Ectodermal cell (in vitro differentiated cells): ENCODE measurements at regions not wholly inside any gene's neighbourhood (a gene's known extent, or its start where the extent isn't known, plus 50 kb on each side); places are given as distances from the start of the nearest gene placed in this dataset.

Source experiments
- H3K27ac ChIP-seq: 2 replicates; pipeline ENCODE4 v1.7.0; 2013; ENCODE audit warnings: mild to moderate bottlenecking, low read depth, low read length; ENCODE audit not compliant: insufficient read depth, poor library complexity, severe bottlenecking
- H3K27me3 ChIP-seq: 2 replicates; pipeline ENCODE4 v1.7.0; 2013; ENCODE audit warnings: mild to moderate bottlenecking, low read length; ENCODE audit not compliant: insufficient read depth, control insufficient read depth, poor library complexity, severe bottlenecking
- H3K36me3 ChIP-seq: one replicate; pipeline ENCODE4 v1.7.0; 2013; ENCODE audit warnings: low read length; ENCODE audit not compliant: control insufficient read depth, insufficient read depth
- H3K4me1 ChIP-seq: one replicate; pipeline ENCODE4 v1.7.0; 2013; ENCODE audit warnings: low read length; ENCODE audit not compliant: control insufficient read depth, insufficient read depth
- H3K4me3 ChIP-seq: 2 replicates; pipeline ENCODE4 v1.7.0; 2013; ENCODE audit warnings: low read depth, low read length, control low read depth; ENCODE audit not compliant: insufficient read depth
- H3K9me3 ChIP-seq: 2 replicates; pipeline ENCODE4 v1.7.0; 2013; ENCODE audit warnings: mild to moderate bottlenecking, low read length, moderate library complexity; ENCODE audit not compliant: control insufficient read depth
- WGBS, 2 experiments: methylation state at CpG; one replicate each; pipeline ENCODE4 v1.1.7; 2013; ENCODE audit warnings: missing lambda C conversion rate in 2 of 2; 5-methylcytosine and 5-hydroxymethylcytosine counted together

GRCh38 chr17:73874008-73874720 is 229.9 kb upstream of the SDK2 start:
- Histone ChIP-seq H3K27ac (no peak overlapping the region), H3K9me3 (no peaks in the 10 kb centered on the region), H3K36me3 (no peaks in the 10 kb centered on the region), H3K4me3 (no peak overlapping the region), H3K4me1 (peaks cover 6% of the 10 kb centered on the region), H3K27me3 (no peaks in the 10 kb centered on the region)
- 88% methylated on average over 5 to 6 of the region's 6 CpGs for WGBS, 2 experiments

- Histone ChIP-seq H3K9me3 (no peaks in the 10 kb centered on the region), H3K36me3 (no peaks in the 10 kb centered on the region), H3K4me3 (no peak overlapping the region), H3K27ac (no peak overlapping the region), H3K4me1 (peaks cover 6% of the 10 kb centered on the region), H3K27me3 (no peaks in the 10 kb centered on the region)
- 67 to 78% methylated on average over 3 of the region's 3 CpGs for WGBS, 2 experiments
Observed at GRCh38 chr17:73875346-73875745, 231.1 kb upstream of the SDK2 start.

- H3K4me1 ChIP-seq, result peaks cover 6% of the 10 kb centered on the region
- WGBS, 2 experiments, result 86 to 89% methylated on average over 9 of the region's 9 CpGs
- H3K36me3 ChIP-seq, result no peaks in the 10 kb centered on the region
- H3K27ac ChIP-seq, result no peak overlapping the region
- no peaks in the 10 kb centered on the region for H3K27me3 ChIP-seq
- no peaks in the 10 kb centered on the region for H3K9me3 ChIP-seq
- no peak overlapping the region for H3K4me3 ChIP-seq
Observed at GRCh38 chr17:73877962-73878361, 233.7 kb upstream of the SDK2 start.

DNA sequence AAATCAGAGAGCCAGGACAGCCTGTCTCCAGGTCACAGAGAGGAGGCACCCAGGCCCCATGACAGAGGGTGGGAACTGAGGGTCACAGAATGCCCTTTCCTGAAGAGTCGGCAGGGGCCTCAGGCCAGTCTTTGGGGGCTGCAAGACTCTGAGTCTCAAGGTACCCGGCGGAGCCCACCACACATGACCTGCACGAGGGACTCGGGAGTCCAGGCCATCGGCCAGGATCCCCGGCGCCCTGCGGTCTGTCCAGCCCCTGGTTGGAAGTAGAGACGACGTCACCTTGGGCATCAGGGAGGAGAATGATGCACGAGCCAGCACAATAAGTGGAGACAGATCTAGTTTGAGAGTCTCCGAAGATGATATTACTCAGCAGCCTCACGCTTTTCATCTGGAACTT is 234.7 kb upstream of the SDK2 start:
- no peaks in the 10 kb centered on the region for H3K27me3 ChIP-seq
- H3K9me3 ChIP-seq, result no peaks in the 10 kb centered on the region
- H3K4me3 ChIP-seq, result no peak overlapping the region
- H3K27ac ChIP-seq, result no peak overlapping the region
- H3K36me3 ChIP-seq, result no peaks in the 10 kb centered on the region
- peaks cover 6% of the 10 kb centered on the region for H3K4me1 ChIP-seq
- 93 to 95% methylated on average over 14 of the region's 14 CpGs for WGBS, 2 experiments

GRCh38 chr17:73879987-73880386 is 235.7 kb upstream of the SDK2 start:
- Histone ChIP-seq H3K36me3 (no peaks in the 10 kb centered on the region), H3K27me3 (no peaks in the 10 kb centered on the region), H3K27ac (no peak overlapping the region), H3K4me3 (no peak overlapping the region), H3K9me3 (no peaks in the 10 kb centered on the region), H3K4me1 (peaks cover 6% of the 10 kb centered on the region)
- WGBS, 2 experiments, result 88 to 93% methylated on average over 5 of the region's 5 CpGs

DNA sequence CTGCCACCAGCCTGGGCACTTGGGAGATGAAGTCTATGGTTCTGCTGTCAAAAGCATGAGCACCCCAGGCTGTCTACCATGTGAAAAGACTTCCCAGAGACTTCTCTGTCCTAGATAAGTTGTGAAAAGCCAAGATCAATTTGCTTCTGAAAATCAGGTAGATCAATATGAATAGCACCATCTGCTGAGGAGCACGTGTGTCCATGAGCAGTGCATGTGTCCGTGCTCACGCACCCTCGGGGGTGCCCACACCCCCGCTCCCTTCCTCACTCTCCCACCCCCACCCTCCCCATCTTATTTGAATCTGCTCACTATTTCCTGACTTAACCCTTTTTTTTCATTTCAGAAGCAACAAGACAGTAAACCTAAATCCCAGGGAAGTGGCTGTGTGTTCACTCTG is 238.3 kb upstream of the SDK2 start:
- H3K27ac ChIP-seq, result no peak overlapping the region
- no peaks in the 10 kb centered on the region for H3K27me3 ChIP-seq

DNA sequence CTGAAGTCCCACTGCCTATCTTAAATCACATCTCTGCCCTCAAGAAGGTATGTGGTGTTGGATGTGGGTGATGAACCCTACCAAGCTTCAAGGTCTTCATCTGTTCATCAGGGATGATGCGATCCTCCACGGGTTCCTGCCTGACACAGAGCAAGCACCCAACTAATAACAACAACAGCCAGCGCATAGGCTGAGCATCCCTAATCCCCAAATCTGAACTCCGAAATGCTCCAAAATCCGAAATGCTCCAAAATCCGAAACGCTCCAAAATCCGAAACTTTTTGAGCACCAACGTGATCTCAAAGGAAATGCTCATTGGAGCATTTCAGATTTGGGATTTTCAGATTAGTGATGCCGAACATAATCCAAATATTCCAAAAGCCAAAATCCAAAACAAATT is 238.9 kb upstream of the SDK2 start:
- WGBS, 2 experiments, result 91 to 94% methylated on average over 10 of the region's 10 CpGs
- Histone ChIP-seq H3K27me3 (no peaks in the 10 kb centered on the region), H3K27ac (no peak overlapping the region), H3K9me3 (no peaks in the 10 kb centered on the region), H3K4me3 (no peak overlapping the region), H3K4me1 (peaks cover 8% of the 10 kb centered on the region), H3K36me3 (no peaks in the 10 kb centered on the region)

More for the DNA sequence above, 238.3 kb upstream of the SDK2 start:
- Histone ChIP-seq H3K4me3 (no peak overlapping the region), H3K4me1 (peaks cover 8% of the 10 kb centered on the region), H3K9me3 (no peaks in the 10 kb centered on the region), H3K36me3 (no peaks in the 10 kb centered on the region)
- 80 to 87% methylated on average over 5 of the region's 5 CpGs for WGBS, 2 experiments

DNA sequence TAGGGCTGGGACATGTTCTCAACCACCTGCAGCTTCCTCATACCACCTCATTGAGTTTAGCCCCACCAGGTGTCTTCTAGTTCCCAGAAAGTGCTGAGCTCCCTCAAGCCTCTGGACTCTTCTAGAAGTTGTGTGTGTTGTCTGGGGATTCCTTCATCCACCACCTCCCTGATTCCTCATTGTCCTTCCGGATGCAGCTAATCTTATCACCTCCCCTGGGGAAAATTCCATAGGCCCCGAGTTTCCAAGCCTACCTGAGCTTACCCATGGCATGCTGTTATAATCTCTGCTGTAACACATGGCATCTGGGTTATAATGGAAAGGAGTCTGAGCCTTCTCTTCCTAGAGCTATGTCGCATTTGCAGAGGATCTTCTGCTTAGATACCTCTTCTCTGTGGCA is 243.5 kb upstream of the SDK2 start:
- peaks cover 8% of the 10 kb centered on the region for H3K4me1 ChIP-seq
- H3K9me3 ChIP-seq, result no peaks in the 10 kb centered on the region
- no peak overlapping the region for H3K4me3 ChIP-seq
- H3K27me3 ChIP-seq, result no peaks in the 10 kb centered on the region
- 90 to 95% methylated on average over 3 of the region's 3 CpGs for WGBS, 2 experiments
- no peaks in the 10 kb centered on the region for H3K36me3 ChIP-seq
- H3K27ac ChIP-seq, result no peak overlapping the region

DNA sequence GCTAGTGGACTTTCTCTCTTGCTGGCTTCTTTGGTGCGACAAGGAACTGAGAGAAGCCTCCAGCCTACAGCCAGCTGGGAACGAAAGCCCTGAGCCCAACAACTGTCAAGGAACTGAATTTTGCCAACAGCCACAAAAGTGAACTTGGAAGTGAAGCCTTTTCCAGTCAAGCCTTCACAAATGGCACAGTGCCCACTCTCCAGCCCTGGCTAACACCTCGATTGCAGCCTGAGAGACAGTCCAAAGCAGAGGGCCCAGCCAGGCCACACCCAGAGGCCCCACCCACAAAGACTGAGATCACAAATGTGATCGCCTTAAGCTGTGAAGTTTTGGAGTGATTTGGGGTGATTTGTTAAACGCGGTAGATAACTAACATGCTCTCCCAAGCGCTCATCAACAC is 244.6 kb upstream of the SDK2 start:
- Histone ChIP-seq H3K4me1 (peaks cover 8% of the 10 kb centered on the region), H3K27ac (no peak overlapping the region), H3K4me3 (no peak overlapping the region), H3K27me3 (no peaks in the 10 kb centered on the region), H3K36me3 (no peaks in the 10 kb centered on the region), H3K9me3 (no peaks in the 10 kb centered on the region)
- WGBS, 2 experiments, result 94 to 97% methylated on average over 7 of the region's 7 CpGs

DNA sequence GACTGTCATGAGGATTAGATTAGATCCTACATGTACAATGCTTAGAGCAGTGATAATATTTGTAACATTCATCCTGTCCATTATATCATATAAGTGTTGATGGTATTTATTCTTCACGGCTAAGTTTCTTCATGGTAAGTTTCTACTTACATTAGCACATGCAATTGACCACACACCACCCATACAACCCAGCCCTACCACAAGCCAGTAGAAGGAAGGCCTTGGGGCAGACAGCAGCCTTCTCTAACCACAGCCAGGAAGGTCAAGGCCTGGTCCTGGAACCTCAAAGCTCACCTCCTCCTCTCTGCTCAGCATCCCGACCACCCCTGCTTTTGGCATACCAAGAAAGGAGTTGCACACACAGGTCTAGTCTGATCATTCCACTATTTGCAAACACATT is 245.2 kb upstream of the SDK2 start:
- 92 to 93% methylated on average over 1 to 2 of the region's 2 CpGs for WGBS, 2 experiments

More for the DNA sequence above, 245.2 kb upstream of the SDK2 start:
- H3K4me3 ChIP-seq, result no peak overlapping the region
- no peaks in the 10 kb centered on the region for H3K27me3 ChIP-seq
- no peaks in the 10 kb centered on the region for H3K9me3 ChIP-seq
- H3K27ac ChIP-seq, result no peak overlapping the region
- peaks cover 8% of the 10 kb centered on the region for H3K4me1 ChIP-seq
- no peaks in the 10 kb centered on the region for H3K36me3 ChIP-seq
